Inferior parietal cortex (tissue), 1 donor: ENCODE measurements at regions not wholly inside any gene's neighbourhood (a gene's known extent, or its start where the extent isn't known, plus 50 kb on each side); places are given as distances from the start of the nearest gene placed in this dataset.
A peak's percentile ranks its signal among the peaks of the same experiment; 100 is the strongest.

ENCODE experiments used
- DNase-seq: peaks from one replicate; pipeline ENCODE4 v3.0.0-alpha.2; 2016; ENCODE audit errors: extremely low spot score

GRCh38 chr3:43950775-43951174 lies 260.0 kb downstream of the ABHD5 start:
- DNase-seq, result no peak

GRCh38 chr3:43951813-43952212 lies 261.1 kb downstream of the ABHD5 start:
- no peak for DNase-seq

GRCh38 chr3:43953380-43953779 lies 262.6 kb downstream of the ABHD5 start:
- DNase-seq, result no peak

GRCh38 chr3:43953814-43954692 lies 263.3 kb downstream of the ABHD5 start:
- no peak for DNase-seq

GRCh38 chr3:43956945-43957344 lies 266.2 kb downstream of the ABHD5 start:
- no peak for DNase-seq

- no peak for DNase-seq
Measured at GRCh38 chr3:43957553-43957952, 266.8 kb downstream of the ABHD5 start.

- DNase-seq, result peak; percentile 7
Measured at GRCh38 chr3:43958005-43958770, 267.4 kb downstream of the ABHD5 start.

GRCh38 chr3:43958973-43959372 lies 268.2 kb downstream of the ABHD5 start:
- DNase-seq, result no peak

DNA sequence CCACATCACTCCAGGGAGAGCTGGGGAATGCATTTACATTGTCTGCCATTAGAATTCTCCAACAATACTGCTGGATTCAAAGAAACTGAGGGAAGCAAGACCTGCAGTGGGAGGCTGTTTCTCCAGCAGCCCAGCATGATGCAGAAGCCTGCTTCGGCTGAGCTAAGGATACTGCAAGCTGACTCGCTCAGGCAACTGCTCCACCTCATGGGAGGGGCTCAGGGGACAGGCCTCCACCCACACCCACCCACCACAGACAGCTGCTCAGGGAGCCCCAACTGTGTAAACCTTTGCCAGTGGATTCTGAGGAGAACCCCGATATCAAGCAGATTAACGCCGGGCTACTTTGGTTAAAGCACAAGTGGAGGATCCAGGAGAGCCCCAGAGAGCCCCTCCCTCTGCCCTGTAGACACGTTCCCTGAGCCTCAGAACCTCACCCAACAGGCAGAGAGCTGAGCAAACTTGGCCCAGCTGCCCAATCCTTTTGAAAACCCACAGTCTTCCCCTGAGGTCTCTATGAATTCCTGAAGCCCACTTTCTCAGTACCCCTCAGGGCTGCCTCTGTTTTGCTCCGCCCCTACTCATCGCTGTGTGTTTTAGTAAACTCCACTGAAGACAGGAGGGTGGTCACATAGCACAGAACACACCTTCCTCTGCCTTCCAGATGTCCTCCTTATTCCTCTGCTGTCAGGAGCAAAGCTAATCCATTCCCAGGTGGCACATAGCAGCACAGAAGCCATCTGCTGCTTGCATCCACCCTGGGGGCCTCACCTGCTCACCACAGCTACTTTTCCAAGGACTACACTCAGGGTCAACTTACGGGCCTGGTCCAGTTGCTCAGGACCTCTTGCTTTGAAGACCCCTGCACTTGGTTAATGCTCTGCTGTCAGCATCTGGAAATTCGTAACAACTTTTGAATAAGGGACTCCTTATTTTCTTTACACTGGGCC lies 269.0 kb downstream of the ABHD5 start:
- peak; percentile 7 for DNase-seq

- DNase-seq, result peak; percentile 6
Measured at GRCh38 chr3:43960448-43960840, 269.7 kb downstream of the ABHD5 start.

DNA sequence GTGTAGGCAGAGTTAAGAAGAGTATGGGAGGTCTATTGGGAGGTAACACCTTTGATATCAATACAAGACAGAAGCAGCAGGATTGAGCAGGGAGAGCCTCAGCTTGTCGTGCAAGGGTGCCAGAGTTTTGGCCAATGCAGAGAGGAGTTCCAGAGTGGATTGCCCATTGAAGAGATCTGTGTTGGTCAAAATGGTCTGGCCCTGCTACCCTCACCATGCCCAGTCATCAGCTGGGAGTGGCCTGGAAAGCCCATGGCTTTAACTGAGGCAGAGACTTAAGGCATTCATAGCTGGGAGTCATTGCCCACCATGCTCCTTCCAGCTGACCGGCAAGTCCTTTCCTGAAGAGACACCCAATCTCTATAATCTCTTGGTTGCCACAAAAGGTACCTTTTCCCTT lies 271.3 kb downstream of the ABHD5 start:
- no peak for DNase-seq

GRCh38 chr3:43963208-43963607 lies 272.5 kb downstream of the ABHD5 start:
- DNase-seq, result no peak

- DNase-seq, result no peak
Measured at GRCh38 chr3:43964640-43965039, 273.9 kb downstream of the ABHD5 start.

- DNase-seq, result no peak
Measured at GRCh38 chr3:43965656-43966055, 274.9 kb downstream of the ABHD5 start.

GRCh38 chr3:43966126-43966525 lies 275.4 kb downstream of the ABHD5 start:
- no peak for DNase-seq

- DNase-seq, result no peak
Measured at GRCh38 chr3:43966530-43966929, 275.2 kb upstream of the TOPAZ1 start.

DNA sequence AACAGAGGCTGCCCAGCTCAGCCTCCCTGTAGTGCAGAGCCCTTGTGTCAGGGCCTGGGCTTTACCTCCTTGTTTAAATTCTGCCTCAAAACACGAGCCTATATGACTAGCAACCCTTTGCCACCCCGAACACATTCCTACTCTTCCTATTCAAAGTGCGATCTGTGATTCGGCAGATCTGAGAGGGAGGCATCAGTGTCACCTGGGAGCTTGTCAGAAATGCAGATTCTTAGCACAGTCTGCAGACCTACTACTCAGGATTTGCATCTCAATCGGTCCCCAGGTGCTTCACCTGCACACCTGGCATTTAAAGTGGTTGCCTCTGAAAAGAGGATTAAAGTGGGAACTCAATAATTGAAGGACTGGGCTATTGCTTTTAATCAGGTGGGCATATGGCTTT lies 273.2 kb upstream of the TOPAZ1 start:
- DNase-seq, result no peak

DNA sequence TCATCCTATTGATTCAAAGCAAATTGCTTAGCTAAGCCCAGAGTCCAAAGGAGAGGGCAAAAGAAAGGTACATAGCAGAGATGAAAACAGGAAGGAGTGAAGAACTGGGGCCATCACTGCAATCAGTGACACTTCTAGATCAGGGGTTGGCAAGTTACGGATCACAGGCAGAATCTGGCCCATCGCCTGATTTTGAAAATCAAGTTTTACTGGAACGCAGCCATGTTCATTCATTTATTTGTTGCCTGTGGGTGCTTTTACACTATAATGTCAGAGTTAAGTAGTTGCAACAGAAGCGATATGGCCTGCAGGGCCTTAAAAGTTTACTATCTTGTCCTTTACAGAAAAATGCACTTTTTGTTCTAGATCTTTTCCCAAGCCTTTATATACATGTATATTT lies 271.7 kb upstream of the TOPAZ1 start:
- no peak for DNase-seq

DNA sequence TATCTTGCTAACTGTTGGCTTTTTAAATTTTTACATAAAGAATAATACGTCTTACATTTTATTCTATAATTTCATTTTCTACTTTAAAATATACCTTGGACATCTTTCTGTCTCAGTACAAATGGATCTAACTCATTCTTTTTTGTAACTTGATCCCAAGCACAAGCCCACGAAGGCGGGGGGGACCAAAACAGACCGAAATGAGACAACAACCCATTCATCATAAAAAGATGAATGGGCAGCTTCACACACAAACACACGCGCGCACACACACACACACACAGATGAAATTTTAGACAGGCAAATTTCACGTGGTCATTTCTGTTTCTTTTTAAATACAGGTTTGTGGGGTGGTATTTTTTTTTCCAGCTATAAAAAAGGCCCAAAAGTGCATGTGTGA lies 271.3 kb upstream of the TOPAZ1 start:
- no peak for DNase-seq

DNA sequence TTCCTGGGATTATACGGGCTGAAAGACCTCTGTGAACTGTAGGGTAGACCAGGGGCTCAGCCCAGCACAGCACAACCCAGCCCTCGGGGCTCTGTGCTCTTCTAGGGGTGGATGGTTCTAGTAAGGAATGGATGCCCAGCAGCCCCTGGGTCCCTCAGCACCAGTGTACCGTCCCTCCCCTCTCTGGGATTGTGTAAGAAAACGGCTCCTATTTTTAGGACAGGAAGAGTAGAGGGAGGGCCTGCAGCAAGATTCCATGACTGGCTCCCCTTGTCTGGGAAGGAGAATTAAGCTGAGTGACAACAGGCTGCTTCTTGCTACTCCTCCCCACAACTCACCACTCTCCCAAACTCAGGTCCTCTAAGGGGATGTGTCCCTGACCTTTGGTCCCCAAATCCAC lies 270.8 kb upstream of the TOPAZ1 start:
- DNase-seq, result no peak

- no peak for DNase-seq
Measured at GRCh38 chr3:43971486-43971885, 270.2 kb upstream of the TOPAZ1 start.

GRCh38 chr3:43978708-43979107 lies 263.0 kb upstream of the TOPAZ1 start:
- no peak for DNase-seq
